Mesothelial cell of epicardium (in vitro differentiated cells): ENCODE measurements at regions not wholly inside any gene's neighbourhood (a gene's known extent, or its start where the extent isn't known, plus 50 kb on each side); places are given as distances from the start of the nearest gene placed in this dataset.

Source experiments
- DNase-seq, 2 experiments: peaks; one replicate each; pipeline ENCODE4 v3.0.0; 2021; ENCODE audit warnings: low spot score in 2 of 2; ENCODE audit not compliant: unreplicated experiment in 2 of 2
- H3K27ac Mint-ChIP-seq: 2 replicates; pipeline ENCODE4 v1.8.0; 2021; ENCODE audit warnings: mixed read lengths
- H3K27me3 Mint-ChIP-seq: 2 replicates; pipeline ENCODE4 v1.8.0; 2021; ENCODE audit warnings: low read depth, mixed read lengths
- H3K36me3 Mint-ChIP-seq: 2 replicates; pipeline ENCODE4 v1.8.0; 2021; ENCODE audit warnings: mixed read lengths
- H3K4me1 Mint-ChIP-seq: 2 replicates; pipeline ENCODE4 v1.8.0; 2021; ENCODE audit warnings: mixed read lengths
- H3K4me3 Mint-ChIP-seq: 2 replicates; pipeline ENCODE4 v1.8.0; 2021; ENCODE audit warnings: mild to moderate bottlenecking, moderate library complexity, mixed read lengths
- H3K9me3 Mint-ChIP-seq: 2 replicates; pipeline ENCODE4 v1.8.0; 2021; ENCODE audit warnings: mixed read lengths
- CTCF ChIP-seq: fragments of 200-600 bp; sonication (generic); IDR thresholded peaks from one replicate; pipeline ENCODE4 v1.5.0; 2021; ENCODE audit warnings: antibody characterized with exemption; ENCODE audit not compliant: unreplicated experiment

DNA sequence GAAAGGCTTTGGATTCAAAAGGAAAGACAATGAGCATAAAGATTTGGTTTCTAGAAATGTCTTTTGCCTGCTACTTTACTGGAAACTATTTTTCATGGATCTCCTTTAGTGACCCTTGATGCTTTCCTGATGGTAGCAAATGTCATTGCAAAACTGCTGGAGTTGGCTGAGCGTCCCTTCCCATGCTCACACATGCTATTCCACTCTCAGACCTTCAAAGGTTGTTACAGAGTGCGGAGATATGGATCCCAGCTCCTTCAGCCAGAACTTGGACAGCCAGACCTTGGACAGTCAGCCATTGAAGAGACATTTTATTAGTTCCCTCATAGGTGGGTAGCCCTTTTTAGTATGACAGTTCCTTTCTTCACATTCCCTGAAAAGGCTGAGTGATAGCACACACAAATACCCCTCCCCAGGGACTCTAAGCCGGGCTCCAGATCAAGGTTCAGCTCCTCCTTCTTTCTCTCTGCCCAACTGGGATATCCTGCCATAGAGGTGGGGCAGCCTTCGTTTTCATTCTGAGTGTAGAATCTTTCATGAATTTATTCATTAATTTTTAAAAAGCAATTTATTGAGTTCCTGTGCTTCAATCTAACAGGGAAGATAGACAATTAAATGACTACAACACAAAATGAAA lies 153.3 kb upstream of the SLC44A1 start:
- no peak for TF ChIP-seq CTCF
- no peaks in the 10 kb centered on the region for H3K27me3 Mint-ChIP-seq
- DNase-seq: no peak
- no peaks in the 10 kb centered on the region for H3K4me1 Mint-ChIP-seq
- no peaks in the 10 kb centered on the region for H3K36me3 Mint-ChIP-seq
- no peak overlapping the region for H3K4me3 Mint-ChIP-seq
- H3K9me3 Mint-ChIP-seq: no peaks in the 10 kb centered on the region
- H3K27ac Mint-ChIP-seq: no peak overlapping the region

DNA sequence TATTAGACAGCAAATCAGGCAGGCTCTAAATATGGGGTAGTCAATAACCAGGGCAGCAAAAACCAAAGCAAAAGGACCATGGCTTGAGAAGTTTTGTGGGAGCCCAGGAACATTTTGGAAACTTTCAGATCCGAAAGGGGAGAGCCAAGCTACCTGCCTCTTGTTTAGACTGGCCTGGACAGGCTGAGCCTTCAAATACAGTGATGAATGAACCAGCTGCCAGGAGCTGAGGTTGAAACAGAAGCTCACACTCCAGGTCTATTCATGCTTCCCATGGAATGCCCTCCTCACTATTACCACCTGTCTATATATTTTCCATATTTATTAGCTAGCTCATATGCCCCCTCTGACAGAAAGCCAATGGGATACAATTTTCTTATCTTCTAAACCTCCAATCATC lies 150.8 kb upstream of the SLC44A1 start:
- no peaks in the 10 kb centered on the region for H3K36me3 Mint-ChIP-seq
- no peak overlapping the region for H3K4me3 Mint-ChIP-seq
- no peaks in the 10 kb centered on the region for H3K9me3 Mint-ChIP-seq
- no peaks in the 10 kb centered on the region for H3K4me1 Mint-ChIP-seq
- DNase-seq: no peak
- no peak overlapping the region for H3K27ac Mint-ChIP-seq
- H3K27me3 Mint-ChIP-seq: no peaks in the 10 kb centered on the region
- no peak for TF ChIP-seq CTCF

DNA sequence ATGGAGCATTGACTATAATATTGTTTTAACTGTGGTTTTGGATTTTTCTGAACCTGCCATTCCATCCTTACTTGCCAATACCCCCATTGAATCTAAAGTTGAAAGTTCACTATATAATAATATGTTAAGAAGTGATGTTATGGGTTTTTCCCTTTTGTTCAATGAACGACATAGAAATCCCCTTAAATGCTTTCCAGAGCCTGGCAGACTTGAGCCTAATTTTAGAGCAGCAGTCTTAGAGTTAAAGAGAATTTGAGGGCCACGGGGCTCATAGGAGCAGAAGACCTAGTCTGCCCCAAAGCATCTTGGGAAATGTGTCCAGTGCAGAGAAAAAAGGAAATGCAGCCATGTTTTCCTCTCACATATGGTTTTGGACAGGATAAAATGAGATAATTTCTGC lies 146.1 kb upstream of the SLC44A1 start:
- Mint-ChIP-seq H3K36me3 (no peaks in the 10 kb centered on the region), H3K4me3 (no peak overlapping the region), H3K27ac (no peak overlapping the region), H3K27me3 (no peaks in the 10 kb centered on the region), H3K9me3 (no peaks in the 10 kb centered on the region), H3K4me1 (no peaks in the 10 kb centered on the region)
- TF ChIP-seq CTCF: no peak
- DNase-seq: no peak

- Mint-ChIP-seq H3K27me3 (no peaks in the 10 kb centered on the region), H3K36me3 (no peaks in the 10 kb centered on the region), H3K4me1 (no peaks in the 10 kb centered on the region), H3K27ac (no peak overlapping the region), H3K9me3 (no peaks in the 10 kb centered on the region), H3K4me3 (no peak overlapping the region)
- DNase-seq: no peak
- TF ChIP-seq CTCF: no peak
Measured at GRCh38 chr9:105103776-105104175, 140.7 kb upstream of the SLC44A1 start.

GRCh38 chr9:105114318-105114717 lies 130.1 kb upstream of the SLC44A1 start:
- Mint-ChIP-seq H3K9me3 (no peaks in the 10 kb centered on the region), H3K4me3 (no peak overlapping the region), H3K4me1 (peaks cover 14% of the 10 kb centered on the region), H3K27me3 (no peaks in the 10 kb centered on the region), H3K27ac (no peak overlapping the region), H3K36me3 (no peaks in the 10 kb centered on the region)
- TF ChIP-seq CTCF: no peak
- no peak for DNase-seq
